ENCODE measurements at regions not wholly inside any gene's neighbourhood (a gene's known extent, or its start where the extent isn't known, plus 50 kb on each side); places are given as distances from the start of the nearest gene placed in this dataset.

- ATAC-seq (no peak), DNase-seq (ENCODE audit: low spot score) (no peak), FAIRE-seq (no peak)
- no peak overlapping the region for H2AFZ ChIP-seq (ENCODE audit: low read length)
- H3K36me3 ChIP-seq (replicated peaks in 1 of 2; ENCODE audit: control insufficient read depth in 1 of 2, insufficient read depth in 2 of 2, low read length in 2 of 2): no peaks in the 10 kb centered on the region
- in situ Hi-C loops (cut with HindIII; ENCODE audit: extremely low pct_ligation_motif_present, low pct_unique_long_range_greater_than_20kb) (no loop called here), intact Hi-C loops (cut with micrococcal nuclease; ENCODE audit: unreplicated experiment) (no loop called here)
- no peak overlapping the region for H3K4me2 ChIP-seq (ENCODE audit: low read depth, low read length)
- 3% methylated on average over 3 of the region's 3 CpGs for WGBS (ENCODE audit: low lambda C conversion rate)
- no peak overlapping the region for H3K4me3 ChIP-seq (replicated peaks in 1 of 3; ENCODE audit: insufficient read depth in 1 of 3, low read depth in 2 of 3, low read length in 3 of 3)
- peaks cover 2 to 40% of the 10 kb centered on the region in 2 experiments; a peak in 4 of 5 replicates for H3K27me3 ChIP-seq (ENCODE audit: control insufficient read depth in 1 of 2, insufficient read depth in 2 of 2, low read length in 2 of 2)
- no peaks in the 10 kb centered on the region for H4K20me1 ChIP-seq (ENCODE audit: insufficient read depth, low read length)
- no peaks in the 10 kb centered on the region for H3K79me2 ChIP-seq (ENCODE audit: insufficient read depth, low read length)
- no peak overlapping the region for H3K27ac ChIP-seq (ENCODE audit: extremely low read length, insufficient read depth, low read length)
- no peaks in the 10 kb centered on the region for H3K9me3 ChIP-seq (ENCODE audit: low read length)
- ChIA-PET CTCF (ENCODE audit: low intra/inter-chr PET ratio, low total read pairs) (no interaction called here), POLR2A (no interaction called here)
- no peak overlapping the region for H3K9ac ChIP-seq (ENCODE audit: insufficient read depth, low read depth, low read length)
- TF ChIP-seq ZFP90 (CRISPR knock-in tag; IDR thresholded peaks at IDR 0.05; ENCODE audit: borderline replicate concordance) (no peak), ZFP37 (CRISPR knock-in tag; IDR thresholded peaks at IDR 0.05; ENCODE audit: borderline replicate concordance) (no peak), BRD4 (CRISPR knock-in tag; IDR thresholded peaks at IDR 0.05) (no peak)
- TF ChIP-seq, protein P1, sequence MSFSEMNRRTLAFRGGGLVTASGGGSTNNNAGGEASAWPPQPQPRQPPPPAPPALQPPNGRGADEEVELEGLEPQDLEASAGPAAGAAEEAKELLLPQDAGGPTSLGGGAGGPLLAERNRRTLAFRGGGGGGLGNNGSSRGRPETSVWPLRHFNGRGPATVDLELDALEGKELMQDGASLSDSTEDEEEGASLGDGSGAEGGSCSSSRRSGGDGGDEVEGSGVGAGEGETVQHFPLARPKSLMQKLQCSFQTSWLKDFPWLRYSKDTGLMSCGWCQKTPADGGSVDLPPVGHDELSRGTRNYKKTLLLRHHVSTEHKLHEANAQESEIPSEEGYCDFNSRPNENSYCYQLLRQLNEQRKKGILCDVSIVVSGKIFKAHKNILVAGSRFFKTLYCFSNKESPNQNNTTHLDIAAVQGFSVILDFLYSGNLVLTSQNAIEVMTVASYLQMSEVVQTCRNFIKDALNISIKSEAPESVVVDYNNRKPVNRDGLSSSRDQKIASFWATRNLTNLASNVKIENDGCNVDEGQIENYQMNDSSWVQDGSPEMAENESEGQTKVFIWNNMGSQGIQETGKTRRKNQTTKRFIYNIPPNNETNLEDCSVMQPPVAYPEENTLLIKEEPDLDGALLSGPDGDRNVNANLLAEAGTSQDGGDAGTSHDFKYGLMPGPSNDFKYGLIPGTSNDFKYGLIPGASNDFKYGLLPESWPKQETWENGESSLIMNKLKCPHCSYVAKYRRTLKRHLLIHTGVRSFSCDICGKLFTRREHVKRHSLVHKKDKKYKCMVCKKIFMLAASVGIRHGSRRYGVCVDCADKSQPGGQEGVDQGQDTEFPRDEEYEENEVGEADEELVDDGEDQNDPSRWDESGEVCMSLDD (CRISPR knock-in tag; IDR thresholded peaks at IDR 0.05; ENCODE audit: borderline replicate concordance): no peak
- TF ChIP-seq, protein P2, sequence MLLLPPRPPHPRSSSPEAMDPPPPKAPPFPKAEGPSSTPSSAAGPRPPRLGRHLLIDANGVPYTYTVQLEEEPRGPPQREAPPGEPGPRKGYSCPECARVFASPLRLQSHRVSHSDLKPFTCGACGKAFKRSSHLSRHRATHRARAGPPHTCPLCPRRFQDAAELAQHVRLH (CRISPR knock-in tag; IDR thresholded peaks at IDR 0.05; ENCODE audit: borderline replicate concordance, low read depth): no peak
- no TSS peak for BruUV-seq (replicated peaks)
- H3K4me1 ChIP-seq (ENCODE audit: insufficient read depth, low read length): no peaks in the 10 kb centered on the region
These were observed 112.5 kb upstream of the DPP6 start for GRCh38 chr7:153939654-153940053.

DNA sequence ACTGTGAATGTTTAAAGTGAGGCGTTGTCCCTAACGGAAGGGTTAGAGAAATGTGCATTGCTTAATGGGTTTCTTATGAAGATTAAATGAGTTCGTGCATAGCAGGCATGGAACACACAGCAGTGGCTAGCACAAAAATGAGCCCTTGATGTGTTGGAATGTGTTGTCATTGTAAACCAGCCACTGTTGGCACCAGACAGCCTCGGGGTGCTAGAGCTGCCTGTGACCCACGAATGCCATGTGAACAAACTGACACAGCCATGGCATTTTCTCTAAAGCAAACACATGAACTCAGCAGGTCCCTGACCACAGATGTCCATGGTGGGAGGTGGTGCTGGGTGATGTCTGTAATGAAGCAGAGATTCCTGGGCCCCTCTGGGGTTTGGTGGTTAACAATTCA is 111.1 kb upstream of the DPP6 start:
- in situ Hi-C loops (cut with HindIII; ENCODE audit: extremely low pct_ligation_motif_present, low pct_unique_long_range_greater_than_20kb): no loop called here
- no peak for FAIRE-seq
- TF ChIP-seq SNRNP70 (IDR thresholded peaks at IDR 0.05; ENCODE audit: low read depth, low read length) (no peak), ZFP90 (CRISPR knock-in tag; IDR thresholded peaks at IDR 0.05; ENCODE audit: borderline replicate concordance) (no peak), ZBTB46 (CRISPR knock-in tag; IDR thresholded peaks at IDR 0.05; ENCODE audit: borderline replicate concordance) (no peak), HES4 (CRISPR knock-in tag; IDR thresholded peaks at IDR 0.05; ENCODE audit: borderline replicate concordance) (no peak), ZNF570 (CRISPR knock-in tag; IDR thresholded peaks at IDR 0.05; ENCODE audit: borderline replicate concordance) (no peak), ZXDC (CRISPR knock-in tag; IDR thresholded peaks at IDR 0.05) (no peak), MBD4 (IDR thresholded peaks at IDR 0.05; ENCODE audit: borderline replicate concordance, low read length) (no peak)

More for the DNA sequence above, 111.1 kb upstream of the DPP6 start:
- Histone ChIP-seq H3K4me3 (replicated peaks in 1 of 3; ENCODE audit: insufficient read depth in 1 of 3, low read depth in 2 of 3, low read length in 3 of 3) (no peak overlapping the region), H3K36me3 (replicated peaks in 1 of 2; ENCODE audit: control insufficient read depth in 1 of 2, insufficient read depth in 2 of 2, low read length in 2 of 2) (no peaks in the 10 kb centered on the region), H2AFZ (ENCODE audit: low read length) (no peak overlapping the region), H3K9ac (ENCODE audit: insufficient read depth, low read depth, low read length) (no peak overlapping the region), H3K27ac (ENCODE audit: extremely low read length, insufficient read depth, low read length) (no peak overlapping the region), H3K79me2 (ENCODE audit: insufficient read depth, low read length) (no peaks in the 10 kb centered on the region), H3K4me1 (ENCODE audit: insufficient read depth, low read length) (no peaks in the 10 kb centered on the region), H3K27me3 (ENCODE audit: control insufficient read depth in 1 of 2, insufficient read depth in 2 of 2, low read length in 2 of 2) (peaks cover 2 to 38% of the 10 kb centered on the region in 2 experiments; a peak in 4 of 5 replicates), H3K9me3 (ENCODE audit: low read length) (no peaks in the 10 kb centered on the region), H4K20me1 (ENCODE audit: insufficient read depth, low read length) (no peaks in the 10 kb centered on the region), H3K4me2 (ENCODE audit: low read depth, low read length) (no peak overlapping the region)
- no TSS peak for BruUV-seq (replicated peaks)
- no peak for ATAC-seq
- intact Hi-C loops (cut with micrococcal nuclease; ENCODE audit: unreplicated experiment): no loop called here
- POLR2A ChIA-PET: no interaction called here
- WGBS (ENCODE audit: low lambda C conversion rate): 23% methylated on average over 5 of the region's 5 CpGs
- no peak for DNase-seq (ENCODE audit: low spot score)
- CTCF ChIA-PET (ENCODE audit: low intra/inter-chr PET ratio, low total read pairs): no interaction called here
